ENCODE measurements at regions not wholly inside any gene's neighbourhood (a gene's known extent, or its start where the extent isn't known, plus 50 kb on each side); places are given as distances from the start of the nearest gene placed in this dataset.

DNA sequence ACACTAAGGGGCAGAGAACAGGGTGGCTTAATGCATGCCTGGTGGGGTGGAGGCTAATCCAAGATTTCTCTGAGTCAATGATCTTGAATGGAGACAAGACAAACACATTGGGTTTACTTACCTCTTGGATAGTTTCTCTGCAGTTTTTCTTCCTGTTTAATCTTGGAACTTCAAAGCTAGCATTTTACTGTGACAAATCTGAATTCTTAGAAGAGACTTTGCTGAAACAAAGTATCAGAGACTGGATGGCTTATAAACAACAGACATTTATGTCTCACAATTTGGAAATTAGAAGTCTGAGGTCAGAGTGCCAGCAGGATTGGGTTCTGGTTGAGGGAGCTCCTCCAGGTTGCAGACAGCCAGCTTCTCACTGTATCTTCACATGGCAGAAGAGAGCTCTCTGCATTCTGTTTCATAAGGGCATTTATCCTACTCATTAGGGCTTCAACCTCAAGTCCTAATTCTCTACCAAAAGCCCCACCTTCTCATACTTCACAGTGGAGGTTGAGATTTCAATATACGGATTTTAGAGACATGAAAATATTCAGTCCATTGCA is 921.8 kb downstream of the VRK1 start:
- no peaks in the 10 kb centered on the region for H3K36me3 ChIP-seq
- no peaks in the 10 kb centered on the region for H3K4me1 ChIP-seq
- no peaks in the 10 kb centered on the region for H3K27me3 ChIP-seq
- H3K27ac ChIP-seq = no peak overlapping the region
- no peaks in the 10 kb centered on the region for H3K9me3 ChIP-seq
- H3K4me3 ChIP-seq = no peak overlapping the region
- no peak for DNase-seq (ENCODE audit: low spot score in 2 of 2)
- no peak for TF ChIP-seq POLR2A (IDR thresholded peaks at IDR 0.05)
- TF ChIP-seq, protein P1, sequence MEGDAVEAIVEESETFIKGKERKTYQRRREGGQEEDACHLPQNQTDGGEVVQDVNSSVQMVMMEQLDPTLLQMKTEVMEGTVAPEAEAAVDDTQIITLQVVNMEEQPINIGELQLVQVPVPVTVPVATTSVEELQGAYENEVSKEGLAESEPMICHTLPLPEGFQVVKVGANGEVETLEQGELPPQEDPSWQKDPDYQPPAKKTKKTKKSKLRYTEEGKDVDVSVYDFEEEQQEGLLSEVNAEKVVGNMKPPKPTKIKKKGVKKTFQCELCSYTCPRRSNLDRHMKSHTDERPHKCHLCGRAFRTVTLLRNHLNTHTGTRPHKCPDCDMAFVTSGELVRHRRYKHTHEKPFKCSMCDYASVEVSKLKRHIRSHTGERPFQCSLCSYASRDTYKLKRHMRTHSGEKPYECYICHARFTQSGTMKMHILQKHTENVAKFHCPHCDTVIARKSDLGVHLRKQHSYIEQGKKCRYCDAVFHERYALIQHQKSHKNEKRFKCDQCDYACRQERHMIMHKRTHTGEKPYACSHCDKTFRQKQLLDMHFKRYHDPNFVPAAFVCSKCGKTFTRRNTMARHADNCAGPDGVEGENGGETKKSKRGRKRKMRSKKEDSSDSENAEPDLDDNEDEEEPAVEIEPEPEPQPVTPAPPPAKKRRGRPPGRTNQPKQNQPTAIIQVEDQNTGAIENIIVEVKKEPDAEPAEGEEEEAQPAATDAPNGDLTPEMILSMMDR (IDR thresholded peaks at IDR 0.05) = no peak
- TF ChIP-seq POLR2AphosphoS5 (IDR thresholded peaks at IDR 0.05) = no peak
- no peak for TF ChIP-seq EP300 (IDR thresholded peaks at IDR 0.05)
- 85% methylated on average over 1 of the region's 1 CpG for WGBS

DNA sequence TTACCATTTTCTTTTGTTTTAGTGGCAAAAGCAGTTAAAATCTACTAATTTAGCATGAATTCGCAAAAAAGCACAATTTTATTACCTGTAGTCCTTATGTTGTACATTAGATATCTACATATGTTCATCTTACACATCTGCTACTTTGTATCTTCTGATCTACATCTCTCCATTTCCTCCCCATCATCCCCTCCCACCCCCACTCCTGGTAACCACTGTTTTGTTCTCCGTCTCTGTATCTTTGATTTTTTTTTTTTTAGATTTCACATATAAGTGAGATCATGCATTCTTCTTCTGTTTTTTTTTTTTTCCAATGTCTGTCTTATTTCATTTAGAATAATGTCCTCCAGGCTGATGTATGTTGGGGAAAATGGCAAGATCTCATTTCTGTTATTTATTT is 922.7 kb downstream of the VRK1 start:
- no peak for DNase-seq (ENCODE audit: low spot score in 2 of 2)
- Histone ChIP-seq H3K27me3 (no peaks in the 10 kb centered on the region), H3K36me3 (no peaks in the 10 kb centered on the region), H3K9me3 (no peaks in the 10 kb centered on the region), H3K4me1 (no peaks in the 10 kb centered on the region), H3K27ac (no peak overlapping the region), H3K4me3 (no peak overlapping the region)
- TF ChIP-seq, protein P1 (IDR thresholded peaks at IDR 0.05) = no peak
- WGBS = 91% methylated on average over 2 of the region's 2 CpGs

DNA sequence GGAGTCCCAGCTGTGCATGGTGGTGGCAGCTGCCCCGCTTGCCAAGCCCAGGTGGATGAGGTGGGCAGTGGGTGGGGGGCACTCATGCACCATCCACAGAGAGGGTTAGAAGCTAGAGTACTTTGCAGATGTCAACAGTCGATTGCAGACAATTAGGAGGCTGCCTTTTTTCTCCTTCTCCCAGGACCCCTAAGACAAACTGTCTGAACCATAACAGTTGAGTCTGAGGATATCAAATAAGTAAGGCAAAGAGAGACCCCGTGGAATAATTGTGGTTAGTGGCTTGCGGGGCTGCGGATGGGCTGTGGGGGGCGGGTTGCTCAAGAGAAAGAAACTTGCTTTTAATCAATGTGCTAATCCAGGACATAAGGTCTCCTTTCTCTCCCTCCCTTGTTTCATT is 926.2 kb downstream of the VRK1 start:
- Histone ChIP-seq H3K27ac (no peak overlapping the region), H3K4me3 (no peak overlapping the region), H3K9me3 (no peaks in the 10 kb centered on the region), H3K27me3 (no peaks in the 10 kb centered on the region), H3K36me3 (no peaks in the 10 kb centered on the region), H3K4me1 (no peaks in the 10 kb centered on the region)
- TF ChIP-seq, protein P1 (IDR thresholded peaks at IDR 0.05) = no peak
- TF ChIP-seq EP300 (IDR thresholded peaks at IDR 0.05) (no peak), POLR2AphosphoS5 (IDR thresholded peaks at IDR 0.05) (no peak), POLR2A (IDR thresholded peaks at IDR 0.05) (no peak)
- no peak for DNase-seq (ENCODE audit: low spot score in 2 of 2)
- 80% methylated on average over 6 of the region's 6 CpGs for WGBS

DNA sequence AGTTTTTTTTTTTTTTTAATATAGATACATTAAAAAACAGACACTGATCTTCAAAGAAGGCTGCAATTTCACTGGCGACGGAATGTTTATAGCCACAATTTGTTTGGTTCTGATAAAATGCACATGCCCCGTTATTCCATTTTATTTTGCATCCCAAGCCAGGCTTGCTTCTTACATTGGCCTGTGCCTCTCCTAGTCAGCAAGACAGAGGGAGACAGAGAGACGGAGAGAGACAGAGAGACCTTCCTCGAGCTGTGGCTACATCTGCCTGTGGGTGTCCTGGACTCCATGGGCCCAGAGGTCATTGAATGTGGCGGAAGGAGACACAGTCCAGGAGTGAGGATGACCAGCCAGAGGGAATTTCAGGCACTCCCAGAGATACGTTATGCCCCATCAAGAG is 926.6 kb downstream of the VRK1 start:
- no peak for DNase-seq (ENCODE audit: low spot score in 2 of 2)
- no peaks in the 10 kb centered on the region for H3K36me3 ChIP-seq
- no peak overlapping the region for H3K27ac ChIP-seq
- no peak for TF ChIP-seq EP300 (IDR thresholded peaks at IDR 0.05)
- TF ChIP-seq POLR2A (IDR thresholded peaks at IDR 0.05) = no peak
- TF ChIP-seq, protein P1 (IDR thresholded peaks at IDR 0.05) = no peak
- no peak for TF ChIP-seq POLR2AphosphoS5 (IDR thresholded peaks at IDR 0.05)
- 71% methylated on average over 7 of the region's 7 CpGs for WGBS
- no peaks in the 10 kb centered on the region for H3K27me3 ChIP-seq
- no peaks in the 10 kb centered on the region for H3K9me3 ChIP-seq
- H3K4me3 ChIP-seq = no peak overlapping the region
- H3K4me1 ChIP-seq = no peaks in the 10 kb centered on the region

DNA sequence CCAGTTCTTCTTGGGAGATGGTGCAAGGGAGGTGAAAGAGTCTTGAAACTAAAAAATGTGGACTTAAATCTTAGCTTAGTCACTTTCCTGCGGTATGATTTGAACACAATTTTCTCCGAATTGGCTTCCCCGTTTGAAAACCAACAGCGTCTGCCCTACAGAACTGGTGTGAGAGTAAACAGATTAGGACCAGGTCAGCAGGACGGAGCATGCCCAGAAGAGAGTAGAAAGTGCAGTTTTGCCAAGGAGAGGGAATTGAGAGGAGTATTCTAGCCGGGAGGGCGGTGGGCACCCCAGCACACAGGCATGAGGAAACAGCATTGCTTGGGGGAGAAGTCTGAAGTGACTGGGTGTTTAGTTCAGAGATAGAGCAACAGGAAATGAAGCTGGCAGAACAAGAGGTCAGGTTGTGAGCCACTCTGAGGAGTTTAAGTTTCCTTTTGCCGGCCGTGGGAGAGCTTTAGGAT is 927.1 kb downstream of the VRK1 start:
- no peak overlapping the region for H3K27ac ChIP-seq
- no peak for DNase-seq (ENCODE audit: low spot score in 2 of 2)
- TF ChIP-seq POLR2AphosphoS5 (IDR thresholded peaks at IDR 0.05) = no peak
- no peak for TF ChIP-seq POLR2A (IDR thresholded peaks at IDR 0.05)
- no peak for TF ChIP-seq EP300 (IDR thresholded peaks at IDR 0.05)
- TF ChIP-seq, protein P1 (IDR thresholded peaks at IDR 0.05) = no peak
- H3K4me1 ChIP-seq = no peaks in the 10 kb centered on the region
- no peaks in the 10 kb centered on the region for H3K9me3 ChIP-seq
- 80% methylated on average over 9 of the region's 9 CpGs for WGBS
- no peaks in the 10 kb centered on the region for H3K36me3 ChIP-seq
- no peaks in the 10 kb centered on the region for H3K27me3 ChIP-seq
- no peak overlapping the region for H3K4me3 ChIP-seq

Measured in suprapubic skin (tissue), 4 donors.